ENCODE measurements at regions not wholly inside any gene's neighbourhood (a gene's known extent, or its start where the extent isn't known, plus 50 kb on each side); places are given as distances from the start of the nearest gene placed in this dataset.

DNA sequence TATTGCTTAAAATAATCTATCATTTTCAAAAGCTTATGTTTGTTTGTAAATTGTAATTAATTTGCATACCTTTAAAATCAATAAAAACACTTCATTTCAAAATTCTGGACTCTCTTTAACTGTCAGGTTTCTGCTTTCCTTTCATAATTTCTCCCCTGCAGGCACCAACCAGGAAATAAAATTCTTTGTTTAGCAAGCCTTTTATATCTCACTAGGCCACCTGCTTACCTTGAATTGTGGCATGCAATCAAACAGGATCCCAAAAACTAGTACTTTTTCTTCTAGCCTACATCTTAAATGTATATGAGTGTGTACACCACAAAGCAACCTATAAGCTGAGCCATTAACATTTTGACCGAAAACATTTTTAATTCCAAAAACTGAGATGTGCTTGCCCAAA lies 233.1 kb downstream of the NR4A2 start:
- ATAC-seq (ENCODE audit: low read depth) (no peak), DNase-seq (ENCODE audit: low spot score) (no peak)
- Histone ChIP-seq H3K27me3 (ENCODE audit: insufficient read depth, poor library complexity, severe bottlenecking) (no peaks in the 10 kb centered on the region), H3K36me3 (ENCODE audit: low read depth) (no peaks in the 10 kb centered on the region), H3K9me3 (ENCODE audit: severe bottlenecking) (no peaks in the 10 kb centered on the region), H3K27ac (ENCODE audit: poor library complexity, severe bottlenecking) (no peak overlapping the region), H3K4me3 (ENCODE audit: severe bottlenecking) (no peak overlapping the region), H3K4me1 (ENCODE audit: insufficient read depth, poor library complexity, severe bottlenecking) (no peaks in the 10 kb centered on the region)
- TF ChIP-seq, protein P1, sequence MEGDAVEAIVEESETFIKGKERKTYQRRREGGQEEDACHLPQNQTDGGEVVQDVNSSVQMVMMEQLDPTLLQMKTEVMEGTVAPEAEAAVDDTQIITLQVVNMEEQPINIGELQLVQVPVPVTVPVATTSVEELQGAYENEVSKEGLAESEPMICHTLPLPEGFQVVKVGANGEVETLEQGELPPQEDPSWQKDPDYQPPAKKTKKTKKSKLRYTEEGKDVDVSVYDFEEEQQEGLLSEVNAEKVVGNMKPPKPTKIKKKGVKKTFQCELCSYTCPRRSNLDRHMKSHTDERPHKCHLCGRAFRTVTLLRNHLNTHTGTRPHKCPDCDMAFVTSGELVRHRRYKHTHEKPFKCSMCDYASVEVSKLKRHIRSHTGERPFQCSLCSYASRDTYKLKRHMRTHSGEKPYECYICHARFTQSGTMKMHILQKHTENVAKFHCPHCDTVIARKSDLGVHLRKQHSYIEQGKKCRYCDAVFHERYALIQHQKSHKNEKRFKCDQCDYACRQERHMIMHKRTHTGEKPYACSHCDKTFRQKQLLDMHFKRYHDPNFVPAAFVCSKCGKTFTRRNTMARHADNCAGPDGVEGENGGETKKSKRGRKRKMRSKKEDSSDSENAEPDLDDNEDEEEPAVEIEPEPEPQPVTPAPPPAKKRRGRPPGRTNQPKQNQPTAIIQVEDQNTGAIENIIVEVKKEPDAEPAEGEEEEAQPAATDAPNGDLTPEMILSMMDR (IDR thresholded peaks at IDR 0.05; ENCODE audit: poor library complexity, severe bottlenecking), result no peak

DNA sequence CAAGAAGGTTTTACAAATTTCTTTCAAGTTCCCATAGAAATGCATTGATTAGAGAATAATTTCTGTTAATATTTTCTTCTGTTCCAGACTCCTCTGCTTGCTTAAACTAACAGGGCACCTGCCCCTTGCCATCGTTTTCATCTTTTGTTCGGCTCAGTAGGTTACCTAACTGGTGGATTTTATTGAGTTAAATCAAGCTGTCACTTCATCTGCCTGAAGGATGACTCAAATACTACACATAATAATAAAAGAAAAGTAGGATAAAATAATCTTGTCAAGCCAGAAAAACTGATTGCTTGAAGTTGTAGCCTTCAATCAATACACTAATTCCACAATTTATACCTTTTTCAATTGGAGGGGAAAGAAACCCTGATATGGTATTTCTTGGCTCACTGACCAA lies 234.0 kb downstream of the NR4A2 start:
- H3K27ac ChIP-seq (ENCODE audit: poor library complexity, severe bottlenecking), result no peak overlapping the region
- TF ChIP-seq, protein P1 (IDR thresholded peaks at IDR 0.05; ENCODE audit: poor library complexity, severe bottlenecking), result no peak
- no peaks in the 10 kb centered on the region for H3K27me3 ChIP-seq (ENCODE audit: insufficient read depth, poor library complexity, severe bottlenecking)
- ATAC-seq (ENCODE audit: low read depth) (no peak), DNase-seq (ENCODE audit: low spot score) (no peak)
- no peaks in the 10 kb centered on the region for H3K36me3 ChIP-seq (ENCODE audit: low read depth)
- H3K9me3 ChIP-seq (ENCODE audit: severe bottlenecking), result no peaks in the 10 kb centered on the region
- no peaks in the 10 kb centered on the region for H3K4me1 ChIP-seq (ENCODE audit: insufficient read depth, poor library complexity, severe bottlenecking)
- no peak overlapping the region for H3K4me3 ChIP-seq (ENCODE audit: severe bottlenecking)

DNA sequence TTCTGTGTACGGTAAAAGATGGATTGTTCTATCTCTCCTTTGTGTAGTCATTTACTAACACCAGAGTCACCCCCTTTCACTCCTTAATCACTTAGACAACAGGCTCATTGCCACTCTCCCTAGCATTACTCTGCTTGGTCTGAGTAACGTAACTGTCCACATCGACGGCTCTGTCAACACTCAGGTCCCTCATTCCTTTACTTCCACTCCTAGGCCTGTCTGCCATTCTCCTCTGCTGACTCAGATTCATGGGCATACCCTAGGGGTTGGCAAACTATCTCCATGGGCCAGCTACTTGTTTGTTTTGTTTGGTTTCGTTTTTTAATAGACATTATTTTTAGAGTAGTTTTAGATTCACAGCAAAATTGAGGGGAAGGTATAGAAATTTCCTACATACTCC lies 243.9 kb downstream of the NR4A2 start:
- no peak; the same call in 2 of the 3 replicates for ATAC-seq (ENCODE audit: low read depth)
- TF ChIP-seq, protein P1 (IDR thresholded peaks at IDR 0.05; ENCODE audit: poor library complexity, severe bottlenecking), result no peak
- Histone ChIP-seq H3K4me1 (ENCODE audit: insufficient read depth, poor library complexity, severe bottlenecking) (peaks cover 5% of the 10 kb centered on the region), H3K27ac (ENCODE audit: poor library complexity, severe bottlenecking) (no peak overlapping the region), H3K4me3 (ENCODE audit: severe bottlenecking) (no peak overlapping the region), H3K9me3 (ENCODE audit: severe bottlenecking) (no peaks in the 10 kb centered on the region), H3K27me3 (ENCODE audit: insufficient read depth, poor library complexity, severe bottlenecking) (no peaks in the 10 kb centered on the region), H3K36me3 (ENCODE audit: low read depth) (no peaks in the 10 kb centered on the region)
- no peak for DNase-seq (ENCODE audit: low spot score)

DNA sequence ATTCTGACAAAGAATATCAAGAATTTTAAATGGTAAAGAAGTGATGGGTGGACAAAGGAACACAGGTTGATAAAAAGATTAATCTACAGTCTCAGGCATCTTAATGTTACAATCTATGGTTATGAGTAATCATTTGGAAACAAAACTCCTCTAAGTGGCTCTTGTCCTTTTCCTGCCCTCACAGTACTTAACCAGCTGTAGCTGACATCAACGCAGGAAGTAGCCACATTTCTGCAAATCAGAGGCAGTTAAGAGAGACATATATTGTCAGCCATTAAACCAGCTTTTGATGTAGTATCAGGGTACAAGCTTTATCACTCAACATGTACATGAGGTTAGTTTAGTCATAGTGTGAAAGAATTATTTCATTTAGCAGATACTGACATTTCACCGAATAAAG lies 244.6 kb downstream of the NR4A2 start:
- Histone ChIP-seq H3K4me3 (ENCODE audit: severe bottlenecking) (no peak overlapping the region), H3K27ac (ENCODE audit: poor library complexity, severe bottlenecking) (no peak overlapping the region), H3K27me3 (ENCODE audit: insufficient read depth, poor library complexity, severe bottlenecking) (no peaks in the 10 kb centered on the region), H3K4me1 (ENCODE audit: insufficient read depth, poor library complexity, severe bottlenecking) (peaks cover 8% of the 10 kb centered on the region), H3K36me3 (ENCODE audit: low read depth) (no peaks in the 10 kb centered on the region), H3K9me3 (ENCODE audit: severe bottlenecking) (no peaks in the 10 kb centered on the region)
- TF ChIP-seq, protein P1 (IDR thresholded peaks at IDR 0.05; ENCODE audit: poor library complexity, severe bottlenecking), result no peak
- DNase-seq (ENCODE audit: low spot score), result no peak
- ATAC-seq (ENCODE audit: low read depth), result peak; percentile 68

GRCh38 chr2:156083763-156084493 lies 248.6 kb downstream of the NR4A2 start:
- no peaks in the 10 kb centered on the region for H3K27me3 ChIP-seq (ENCODE audit: insufficient read depth, poor library complexity, severe bottlenecking)
- peaks cover 8% of the 10 kb centered on the region for H3K4me1 ChIP-seq (ENCODE audit: insufficient read depth, poor library complexity, severe bottlenecking)
- no peaks in the 10 kb centered on the region for H3K36me3 ChIP-seq (ENCODE audit: low read depth)
- DNase-seq (ENCODE audit: low spot score), result peak; percentile 40
- H3K4me3 ChIP-seq (ENCODE audit: severe bottlenecking), result no peak overlapping the region
- no peak overlapping the region for H3K27ac ChIP-seq (ENCODE audit: poor library complexity, severe bottlenecking)
- ATAC-seq (ENCODE audit: low read depth), result peak; percentile 38; the same call in 2 of the 3 replicates
- H3K9me3 ChIP-seq (ENCODE audit: severe bottlenecking), result no peaks in the 10 kb centered on the region
- TF ChIP-seq, protein P1 (IDR thresholded peaks at IDR 0.05; ENCODE audit: poor library complexity, severe bottlenecking), result no peak
